GM13976 (cell line): ENCODE measurements at regions not wholly inside any gene's neighbourhood (a gene's known extent, or its start where the extent isn't known, plus 50 kb on each side); places are given as distances from the start of the nearest gene placed in this dataset.
A peak's percentile ranks its signal among the peaks of the same experiment; 100 is the strongest.

ENCODE experiments used
- DNase-seq: peaks from one replicate; pipeline ENCODE4 v3.0.0; 2012; ENCODE audit warnings: low spot score
- CTCF ChIP-seq: IDR thresholded peaks from 2 replicates; pipeline ENCODE4 v1.5.1; 2012; ENCODE audit warnings: borderline replicate concordance, mild to moderate bottlenecking; ENCODE audit not compliant: insufficient read depth; ENCODE audit errors: extremely low read depth, missing control alignments, control extremely low read depth
- in situ Hi-C: fragments of 300-500 bp; cut with MboI; formaldehyde crosslinking; loops from one replicate; pipeline ENCODE4 v1.12.0; 2022; ENCODE audit warnings: low sequenced_read_pairs, mixed read lengths, inconsistent platforms; ENCODE audit not compliant: unreplicated experiment

GRCh38 chr14:35964697-35965286, 138.7 kb downstream of the BRMS1L start:
- in situ Hi-C loops, result no loop called here
- no peak for TF ChIP-seq CTCF
- DNase-seq, result no peak

- in situ Hi-C loops, result no loop called here
- DNase-seq, result peak; percentile 18
- TF ChIP-seq CTCF, result no peak
Measured at GRCh38 chr14:35963209-35963608, 137.1 kb downstream of the BRMS1L start.

GRCh38 chr14:35961697-35962274, 135.6 kb downstream of the BRMS1L start:
- in situ Hi-C loops, result no loop called here
- no peak for TF ChIP-seq CTCF
- DNase-seq, result no peak

- in situ Hi-C loops, result no loop called here
- TF ChIP-seq CTCF, result no peak
- DNase-seq, result no peak
Measured at GRCh38 chr14:35959835-35960234, 133.7 kb downstream of the BRMS1L start.

GRCh38 chr14:35958499-35958898, 132.4 kb downstream of the BRMS1L start:
- no peak for DNase-seq
- in situ Hi-C loops, result no loop called here
- no peak for TF ChIP-seq CTCF

- no peak for TF ChIP-seq CTCF
- DNase-seq, result no peak
- in situ Hi-C loops, result no loop called here
Measured at GRCh38 chr14:35956376-35957085, 130.4 kb downstream of the BRMS1L start.
